SU-DHL-6 (cell line): ENCODE measurements at regions not wholly inside any gene's neighbourhood (a gene's known extent, or its start where the extent isn't known, plus 50 kb on each side); places are given as distances from the start of the nearest gene placed in this dataset.

Experiments
- H2AFZ ChIP-seq: fragments of 200-600 bp; sonication (generic); 2 replicates; pipeline ENCODE4 v1.6.1; 2014; ENCODE audit warnings: low read depth, mild to moderate bottlenecking, moderate library complexity, mixed read lengths, antibody characterized with exemption, low read length; ENCODE audit not compliant: severe bottlenecking
- H3F3A ChIP-seq: fragments of 200-600 bp; shearing (Covaris generic); 2 replicates; pipeline ENCODE4 v1.6.0; 2016; ENCODE audit warnings: antibody characterized with exemption, mild to moderate bottlenecking; ENCODE audit not compliant: insufficient read depth
- H3K27ac ChIP-seq: fragments of 200-600 bp; sonication (generic); 2 replicates; pipeline ENCODE4 v1.5.1; 2016; ENCODE audit warnings: low read depth, mild to moderate bottlenecking, low read length, moderate library complexity, mixed read lengths
- H3K27me3 ChIP-seq: fragments of 200-600 bp; sonication (generic), shearing (Covaris generic); 2 replicates; pipeline ENCODE4 v1.6.0; 2014; ENCODE audit warnings: mild to moderate bottlenecking, low read length
- H3K36me3 ChIP-seq: fragments of 200-600 bp; sonication (generic); 2 replicates; pipeline ENCODE4 v1.6.1; 2014; ENCODE audit warnings: mild to moderate bottlenecking, low read length, mixed read lengths
- H3K4me2 ChIP-seq: fragments of 300-600, 200-600 bp; shearing (Covaris generic), sonication (generic); 2 replicates; pipeline ENCODE4 v1.6.0; 2014; ENCODE audit warnings: low read length, low read depth, mild to moderate bottlenecking; ENCODE audit not compliant: poor library complexity, severe bottlenecking
- H3K4me3 ChIP-seq: fragments of 200-600 bp; sonication (generic); 2 replicates; pipeline ENCODE4 v1.5.1; 2014; ENCODE audit warnings: antibody characterized with exemption, low read length, mild to moderate bottlenecking, mixed read lengths; ENCODE audit not compliant: insufficient read depth, poor library complexity, severe bottlenecking
- H3K79me2 ChIP-seq: fragments of 200-600 bp; sonication (generic); 2 replicates; pipeline ENCODE4 v1.6.1; 2014; ENCODE audit warnings: mild to moderate bottlenecking, low read length, moderate library complexity; ENCODE audit not compliant: insufficient read depth
- H3K9ac ChIP-seq: fragments of 200-600 bp; sonication (generic); 2 replicates; pipeline ENCODE4 v1.7.0; 2014; ENCODE audit warnings: mild to moderate bottlenecking, low read length
- H3K9me2 ChIP-seq: fragments of 200-600 bp; sonication (generic); replicated peaks from 2 replicates; pipeline ENCODE4 v1.6.1; 2014; ENCODE audit warnings: low read length; ENCODE audit not compliant: insufficient read depth
- H3K9me3 ChIP-seq: fragments of 200-600 bp; sonication (generic); 2 replicates; pipeline ENCODE4 v1.6.1; 2014; ENCODE audit warnings: low read length, mixed read lengths; ENCODE audit not compliant: insufficient read depth
- H4K20me1 ChIP-seq: fragments of 200-600 bp; sonication (generic); 2 replicates; pipeline ENCODE4 v1.6.1; 2014; ENCODE audit warnings: low read depth, mild to moderate bottlenecking, antibody characterized with exemption, low read length, moderate library complexity, mixed read lengths
- CTCF ChIP-seq: fragments of 200-600 bp; sonication (generic); IDR thresholded peaks from one replicate; pipeline ENCODE4 v1.5.1; 2017; ENCODE audit warnings: antibody characterized with exemption, mild to moderate bottlenecking, low read length, moderate library complexity; ENCODE audit not compliant: insufficient read depth, poor library complexity, severe bottlenecking
- EZH2phosphoT487 ChIP-seq: fragments of 200-600 bp; sonication (generic), shearing (Covaris generic); conservative IDR thresholded peaks from 2 replicates; pipeline ENCODE4 v1.6.1; 2018; ENCODE audit warnings: mild to moderate bottlenecking, antibody characterized with exemption, low read length, moderate library complexity, mixed read lengths

GRCh38 chr22:25465949-25466348 lies 98.5 kb upstream of the GRK3 start:
- no peaks in the 10 kb centered on the region for H4K20me1 ChIP-seq
- no peak overlapping the region for H2AFZ ChIP-seq
- peaks cover 3% of the 10 kb centered on the region; the same call in 1 of the 2 replicates for H3F3A ChIP-seq
- no peaks in the 10 kb centered on the region for H3K9me2 ChIP-seq
- no peak overlapping the region for H3K4me3 ChIP-seq
- no peaks in the 10 kb centered on the region for H3K79me2 ChIP-seq
- H3K4me2 ChIP-seq: no peak overlapping the region
- no peak overlapping the region for H3K27ac ChIP-seq
- H3K36me3 ChIP-seq: no peaks in the 10 kb centered on the region
- no peak overlapping the region for H3K9ac ChIP-seq
- TF ChIP-seq CTCF (no peak), EZH2phosphoT487 (no peak)
- H3K9me3 ChIP-seq: no peaks in the 10 kb centered on the region
- no peaks in the 10 kb centered on the region for H3K27me3 ChIP-seq

DNA sequence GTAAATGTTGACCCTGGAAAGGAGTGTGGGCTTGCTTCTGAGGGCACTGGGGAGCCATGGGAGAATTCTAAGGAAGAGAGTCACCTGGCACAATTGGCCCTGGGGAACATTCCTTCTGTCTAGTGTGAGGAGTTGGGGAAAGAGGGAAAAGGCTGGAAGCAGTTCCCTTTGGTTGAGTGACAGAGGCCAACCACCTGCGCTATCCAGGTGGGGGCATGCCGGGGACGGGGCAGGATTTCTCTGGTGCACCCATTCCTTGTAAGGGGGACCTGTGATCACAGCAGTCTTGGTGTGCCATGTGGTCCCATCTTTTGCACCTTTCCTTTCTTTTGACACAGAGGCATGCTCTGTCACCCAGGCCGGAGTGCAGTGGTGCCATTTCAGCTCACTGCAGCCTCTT lies 92.1 kb upstream of the GRK3 start:
- H3K9me3 ChIP-seq: no peaks in the 10 kb centered on the region
- H3K4me2 ChIP-seq: no peak overlapping the region
- TF ChIP-seq EZH2phosphoT487: no peak
- TF ChIP-seq CTCF: no peak
- H3K27me3 ChIP-seq: no peaks in the 10 kb centered on the region
- no peaks in the 10 kb centered on the region for H3K9me2 ChIP-seq
- H3K27ac ChIP-seq: no peak overlapping the region
- H4K20me1 ChIP-seq: no peaks in the 10 kb centered on the region
- H2AFZ ChIP-seq: no peak overlapping the region
- no peaks in the 10 kb centered on the region for H3K36me3 ChIP-seq
- H3K9ac ChIP-seq: no peak overlapping the region
- no peaks in the 10 kb centered on the region for H3K79me2 ChIP-seq
- no peaks in the 10 kb centered on the region for H3F3A ChIP-seq
- H3K4me3 ChIP-seq: no peak overlapping the region

GRCh38 chr22:25475257-25476022 lies 89.0 kb upstream of the GRK3 start:
- Histone ChIP-seq H4K20me1 (no peaks in the 10 kb centered on the region), H3K9me3 (no peaks in the 10 kb centered on the region), H3K79me2 (no peaks in the 10 kb centered on the region), H3F3A (no peaks in the 10 kb centered on the region), H3K27me3 (no peaks in the 10 kb centered on the region), H3K4me3 (no peak overlapping the region), H3K9ac (no peak overlapping the region), H3K27ac (no peak overlapping the region), H3K9me2 (no peaks in the 10 kb centered on the region), H2AFZ (no peak overlapping the region), H3K36me3 (no peaks in the 10 kb centered on the region), H3K4me2 (no peak overlapping the region)
- no peak for TF ChIP-seq EZH2phosphoT487
- TF ChIP-seq CTCF: no peak
